ENCODE measurements at regions not wholly inside any gene's neighbourhood (a gene's known extent, or its start where the extent isn't known, plus 50 kb on each side); places are given as distances from the start of the nearest gene placed in this dataset.

- no peaks in the 10 kb centered on the region for H3K36me3 ChIP-seq
- no peak overlapping the region for H3K4me3 ChIP-seq (ENCODE audit: low read depth in 1 of 2, low read length in 1 of 2)
- no peaks in the 10 kb centered on the region for H3K4me1 ChIP-seq (ENCODE audit: control insufficient read depth in 1 of 2, insufficient read depth in 1 of 2, low read depth in 1 of 2, low read length in 1 of 2)
- H3K9me3 ChIP-seq: peaks cover 10% of the 10 kb centered on the region
- TF ChIP-seq CTCF (IDR thresholded peaks at IDR 0.05): no peak
- no peak overlapping the region for H3K27ac ChIP-seq
- H3K27me3 ChIP-seq: no peaks in the 10 kb centered on the region
These were observed 1041.3 kb upstream of the ADGRL4 start for GRCh38 chr1:80047791-80048190.

DNA sequence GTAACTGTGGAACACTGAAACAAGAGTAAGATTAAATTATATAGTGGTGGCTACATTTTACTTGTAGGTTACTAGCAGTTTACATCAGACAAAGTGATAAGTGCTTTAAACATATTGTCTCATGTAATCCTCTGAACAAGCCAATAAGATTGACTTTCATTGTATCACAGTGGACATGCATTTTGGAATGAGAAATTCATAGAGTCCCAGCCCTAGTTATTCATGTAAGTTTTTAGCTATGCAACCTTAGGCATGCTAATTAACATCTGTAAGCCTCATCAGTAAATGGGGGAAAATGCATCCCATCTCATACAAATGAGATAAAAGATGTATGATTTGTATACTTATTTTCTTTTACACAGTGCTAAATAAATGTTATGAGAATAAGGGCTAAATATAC, 1038.1 kb upstream of the ADGRL4 start:
- peaks cover 5% of the 10 kb centered on the region for H3K9me3 ChIP-seq
- H3K36me3 ChIP-seq: no peaks in the 10 kb centered on the region
- TF ChIP-seq CTCF (IDR thresholded peaks at IDR 0.05): no peak
- H3K4me3 ChIP-seq (ENCODE audit: low read depth in 1 of 2, low read length in 1 of 2): no peak overlapping the region
- H3K4me1 ChIP-seq (ENCODE audit: control insufficient read depth in 1 of 2, insufficient read depth in 1 of 2, low read depth in 1 of 2, low read length in 1 of 2): no peaks in the 10 kb centered on the region
- no peaks in the 10 kb centered on the region for H3K27me3 ChIP-seq
- H3K27ac ChIP-seq: no peak overlapping the region

- H3K27ac ChIP-seq: no peak overlapping the region
- H3K36me3 ChIP-seq: no peaks in the 10 kb centered on the region
- H3K4me3 ChIP-seq (ENCODE audit: low read depth in 1 of 2, low read length in 1 of 2): no peak overlapping the region
- H3K27me3 ChIP-seq: no peaks in the 10 kb centered on the region
- H3K4me1 ChIP-seq (ENCODE audit: control insufficient read depth in 1 of 2, insufficient read depth in 1 of 2, low read depth in 1 of 2, low read length in 1 of 2): no peaks in the 10 kb centered on the region
- TF ChIP-seq CTCF (IDR thresholded peaks at IDR 0.05): no peak
- H3K9me3 ChIP-seq: no peaks in the 10 kb centered on the region
These were observed 1030.3 kb upstream of the ADGRL4 start for GRCh38 chr1:80036690-80037432.

GRCh38 chr1:80023358-80023757, 1016.8 kb upstream of the ADGRL4 start:
- H3K36me3 ChIP-seq: no peaks in the 10 kb centered on the region
- no peaks in the 10 kb centered on the region for H3K27me3 ChIP-seq
- H3K4me1 ChIP-seq (ENCODE audit: control insufficient read depth in 1 of 2, insufficient read depth in 1 of 2, low read depth in 1 of 2, low read length in 1 of 2): no peaks in the 10 kb centered on the region
- H3K4me3 ChIP-seq (ENCODE audit: low read depth in 1 of 2, low read length in 1 of 2): no peak overlapping the region
- TF ChIP-seq CTCF (IDR thresholded peaks at IDR 0.05): no peak
- no peaks in the 10 kb centered on the region for H3K9me3 ChIP-seq
- no peak overlapping the region for H3K27ac ChIP-seq

DNA sequence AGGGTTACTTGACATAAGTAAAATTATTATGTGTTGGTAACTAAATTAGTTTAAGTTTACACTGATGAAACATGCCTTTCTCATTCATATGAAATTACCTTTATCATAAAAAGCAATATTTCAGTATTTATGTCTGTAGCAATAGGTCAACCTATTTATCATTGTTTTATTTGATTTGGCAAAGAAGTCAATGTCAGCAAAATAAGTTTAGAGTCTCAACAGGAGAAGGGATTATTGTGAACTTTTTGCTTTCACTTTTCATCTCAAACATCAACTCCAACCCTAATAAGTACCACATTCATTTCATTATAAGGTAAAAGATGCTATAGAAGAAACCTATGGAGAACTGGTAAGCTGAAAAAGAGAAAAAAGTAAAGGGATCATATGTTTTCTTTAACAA, 1015.4 kb upstream of the ADGRL4 start:
- no peak for TF ChIP-seq CTCF (IDR thresholded peaks at IDR 0.05)
- no peaks in the 10 kb centered on the region for H3K36me3 ChIP-seq
- no peaks in the 10 kb centered on the region for H3K9me3 ChIP-seq
- H3K4me3 ChIP-seq (ENCODE audit: low read depth in 1 of 2, low read length in 1 of 2): no peak overlapping the region
- H3K4me1 ChIP-seq (ENCODE audit: control insufficient read depth in 1 of 2, insufficient read depth in 1 of 2, low read depth in 1 of 2, low read length in 1 of 2): no peaks in the 10 kb centered on the region
- H3K27me3 ChIP-seq: no peaks in the 10 kb centered on the region
- H3K27ac ChIP-seq: no peak overlapping the region

All from neutrophil (primary cell).